ENCODE measurements at regions not wholly inside any gene's neighbourhood (a gene's known extent, or its start where the extent isn't known, plus 50 kb on each side); places are given as distances from the start of the nearest gene placed in this dataset.

- Histone ChIP-seq H3K9me3 (ENCODE audit: control insufficient read depth in 2 of 2, low read length in 2 of 2) (no peaks in the 10 kb centered on the region), H3K27ac (ENCODE audit: insufficient read depth, low read length, poor library complexity, severe bottlenecking) (no peak overlapping the region), H3K27me3 (ENCODE audit: control insufficient read depth, insufficient read depth, low read length) (no peaks in the 10 kb centered on the region), H3K4me3 (ENCODE audit: low read depth, low read length) (no peak overlapping the region), H3K4me1 (ENCODE audit: control insufficient read depth, insufficient read depth, low read length, poor library complexity, severe bottlenecking) (no peaks in the 10 kb centered on the region), H3K36me3 (ENCODE audit: control insufficient read depth, insufficient read depth, low read length) (no peaks in the 10 kb centered on the region)
- DNase-seq (no peak), ATAC-seq (ENCODE audit: low read depth in 2 of 2) (no peak)
- no peak overlapping the region for H3K27ac Mint-ChIP-seq
- no peaks in the 10 kb centered on the region for H3K4me1 Mint-ChIP-seq
- no peaks in the 10 kb centered on the region for H3K36me3 Mint-ChIP-seq
- H3K27me3 Mint-ChIP-seq, result no peaks in the 10 kb centered on the region
- H3K9me3 Mint-ChIP-seq, result peaks cover 0 to 2% (median 0%) of the 10 kb centered on the region in 7 donors
- H3K4me3 Mint-ChIP-seq, result no peak overlapping the region
Observed at GRCh38 chr2:238643400-238643907, 204.4 kb upstream of the TWIST2 start.

- no peaks in the 10 kb centered on the region for H3K9me3 ChIP-seq (ENCODE audit: control insufficient read depth in 2 of 2, low read length in 2 of 2)
- no peak for ATAC-seq (ENCODE audit: low read depth in 2 of 2)
- H3K27me3 ChIP-seq (ENCODE audit: control insufficient read depth, insufficient read depth, low read length), result no peaks in the 10 kb centered on the region
- Mint-ChIP-seq H3K27ac (no peak overlapping the region), H3K36me3 (no peaks in the 10 kb centered on the region), H3K4me1 (no peaks in the 10 kb centered on the region), H3K9me3 (peaks cover 0 to 2% (median 0%) of the 10 kb centered on the region in 7 donors), H3K4me3 (no peak overlapping the region), H3K27me3 (peaks cover 1% of the 10 kb centered on the region)
- no peak overlapping the region for H3K27ac ChIP-seq (ENCODE audit: insufficient read depth, low read length, poor library complexity, severe bottlenecking)
- H3K4me3 ChIP-seq (ENCODE audit: low read depth, low read length), result no peak overlapping the region
- H3K4me1 ChIP-seq (ENCODE audit: control insufficient read depth, insufficient read depth, low read length, poor library complexity, severe bottlenecking), result no peaks in the 10 kb centered on the region
- no peaks in the 10 kb centered on the region for H3K36me3 ChIP-seq (ENCODE audit: control insufficient read depth, insufficient read depth, low read length)
- no peak for DNase-seq
Observed at GRCh38 chr2:238644095-238645081, 203.5 kb upstream of the TWIST2 start.

GRCh38 chr2:238645095-238645494, 202.8 kb upstream of the TWIST2 start:
- Mint-ChIP-seq H3K27ac (no peak overlapping the region), H3K4me1 (no peaks in the 10 kb centered on the region), H3K4me3 (no peak overlapping the region), H3K36me3 (no peaks in the 10 kb centered on the region), H3K9me3 (peaks cover 0 to 2% (median 0%) of the 10 kb centered on the region in 7 donors), H3K27me3 (peaks cover 6% of the 10 kb centered on the region)
- ATAC-seq (ENCODE audit: low read depth in 2 of 2), result no peak
- DNase-seq, result no peak
- Histone ChIP-seq H3K4me3 (ENCODE audit: low read depth, low read length) (no peak overlapping the region), H3K27me3 (ENCODE audit: control insufficient read depth, insufficient read depth, low read length) (no peaks in the 10 kb centered on the region), H3K27ac (ENCODE audit: insufficient read depth, low read length, poor library complexity, severe bottlenecking) (no peak overlapping the region), H3K4me1 (ENCODE audit: control insufficient read depth, insufficient read depth, low read length, poor library complexity, severe bottlenecking) (no peaks in the 10 kb centered on the region), H3K9me3 (ENCODE audit: control insufficient read depth in 2 of 2, low read length in 2 of 2) (no peaks in the 10 kb centered on the region), H3K36me3 (ENCODE audit: control insufficient read depth, insufficient read depth, low read length) (no peaks in the 10 kb centered on the region)

- DNase-seq (no peak), ATAC-seq (ENCODE audit: low read depth in 2 of 2) (no peak)
- Mint-ChIP-seq H3K27me3 (peaks cover 6% of the 10 kb centered on the region), H3K4me3 (no peak overlapping the region), H3K9me3 (peaks cover 0 to 2% (median 0%) of the 10 kb centered on the region in 7 donors), H3K36me3 (no peaks in the 10 kb centered on the region), H3K4me1 (no peaks in the 10 kb centered on the region), H3K27ac (no peak overlapping the region)
- Histone ChIP-seq H3K27me3 (ENCODE audit: control insufficient read depth, insufficient read depth, low read length) (no peaks in the 10 kb centered on the region), H3K4me3 (ENCODE audit: low read depth, low read length) (no peak overlapping the region), H3K4me1 (ENCODE audit: control insufficient read depth, insufficient read depth, low read length, poor library complexity, severe bottlenecking) (no peaks in the 10 kb centered on the region), H3K36me3 (ENCODE audit: control insufficient read depth, insufficient read depth, low read length) (no peaks in the 10 kb centered on the region), H3K27ac (ENCODE audit: insufficient read depth, low read length, poor library complexity, severe bottlenecking) (no peak overlapping the region), H3K9me3 (ENCODE audit: control insufficient read depth in 2 of 2, low read length in 2 of 2) (no peaks in the 10 kb centered on the region)
Observed at GRCh38 chr2:238645716-238646115, 202.2 kb upstream of the TWIST2 start.

GRCh38 chr2:238646281-238646680, 201.6 kb upstream of the TWIST2 start:
- H3K4me3 Mint-ChIP-seq, result no peak overlapping the region
- Histone ChIP-seq H3K27me3 (ENCODE audit: control insufficient read depth, insufficient read depth, low read length) (no peaks in the 10 kb centered on the region), H3K27ac (ENCODE audit: insufficient read depth, low read length, poor library complexity, severe bottlenecking) (no peak overlapping the region), H3K4me3 (ENCODE audit: low read depth, low read length) (no peak overlapping the region), H3K36me3 (ENCODE audit: control insufficient read depth, insufficient read depth, low read length) (no peaks in the 10 kb centered on the region), H3K4me1 (ENCODE audit: control insufficient read depth, insufficient read depth, low read length, poor library complexity, severe bottlenecking) (no peaks in the 10 kb centered on the region), H3K9me3 (ENCODE audit: control insufficient read depth in 2 of 2, low read length in 2 of 2) (no peaks in the 10 kb centered on the region)
- H3K36me3 Mint-ChIP-seq, result no peaks in the 10 kb centered on the region
- peaks cover 6% of the 10 kb centered on the region for H3K27me3 Mint-ChIP-seq
- peaks cover 0 to 2% (median 0%) of the 10 kb centered on the region in 7 donors for H3K9me3 Mint-ChIP-seq
- DNase-seq (no peak), ATAC-seq (ENCODE audit: low read depth in 2 of 2) (no peak)
- H3K27ac Mint-ChIP-seq, result no peak overlapping the region
- no peaks in the 10 kb centered on the region for H3K4me1 Mint-ChIP-seq

- H3K27me3 Mint-ChIP-seq, result peaks cover 6% of the 10 kb centered on the region
- no peak overlapping the region for H3K27ac Mint-ChIP-seq
- no peak overlapping the region for H3K4me3 Mint-ChIP-seq
Observed at GRCh38 chr2:238646803-238647202, 201.1 kb upstream of the TWIST2 start.

DNA sequence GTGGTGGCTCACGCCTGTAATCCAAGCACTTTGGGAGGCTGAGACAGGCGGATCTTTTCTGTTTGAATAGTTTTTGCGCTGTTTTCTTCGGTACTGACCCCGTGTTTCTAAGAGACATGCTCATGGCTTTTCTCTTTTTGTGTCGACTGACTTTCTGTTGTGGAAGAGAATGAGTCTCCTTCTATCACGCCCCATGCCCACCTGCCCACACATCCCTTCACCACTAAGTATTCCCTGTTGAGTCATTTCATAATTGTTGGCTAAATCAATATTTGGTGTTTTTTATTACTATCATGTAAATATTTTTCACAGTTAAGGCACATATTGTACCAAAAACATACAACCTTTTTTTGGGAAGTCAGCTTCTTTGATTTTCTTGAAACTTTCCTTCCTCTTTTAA, 198.8 kb upstream of the TWIST2 start:
- Histone ChIP-seq H3K4me3 (ENCODE audit: low read depth, low read length) (no peak overlapping the region), H3K27ac (ENCODE audit: insufficient read depth, low read length, poor library complexity, severe bottlenecking) (no peak overlapping the region), H3K36me3 (ENCODE audit: control insufficient read depth, insufficient read depth, low read length) (no peaks in the 10 kb centered on the region), H3K27me3 (ENCODE audit: control insufficient read depth, insufficient read depth, low read length) (no peaks in the 10 kb centered on the region), H3K4me1 (ENCODE audit: control insufficient read depth, insufficient read depth, low read length, poor library complexity, severe bottlenecking) (no peaks in the 10 kb centered on the region), H3K9me3 (ENCODE audit: control insufficient read depth in 2 of 2, low read length in 2 of 2) (no peaks in the 10 kb centered on the region)
- H3K36me3 Mint-ChIP-seq, result no peaks in the 10 kb centered on the region
- H3K4me3 Mint-ChIP-seq, result no peak overlapping the region
- H3K9me3 Mint-ChIP-seq, result peaks cover 0 to 4% (median 0%) of the 10 kb centered on the region in 7 donors
- ATAC-seq (ENCODE audit: low read depth in 2 of 2) (no peak), DNase-seq (no peak)
- peaks cover 6% of the 10 kb centered on the region for H3K27me3 Mint-ChIP-seq
- no peak overlapping the region for H3K27ac Mint-ChIP-seq
- H3K4me1 Mint-ChIP-seq, result no peaks in the 10 kb centered on the region

More at GRCh38 chr2:238646803-238647202, 201.1 kb upstream of the TWIST2 start:
- Histone ChIP-seq H3K27ac (ENCODE audit: insufficient read depth, low read length, poor library complexity, severe bottlenecking) (no peak overlapping the region), H3K36me3 (ENCODE audit: control insufficient read depth, insufficient read depth, low read length) (no peaks in the 10 kb centered on the region), H3K9me3 (ENCODE audit: control insufficient read depth in 2 of 2, low read length in 2 of 2) (no peaks in the 10 kb centered on the region), H3K4me1 (ENCODE audit: control insufficient read depth, insufficient read depth, low read length, poor library complexity, severe bottlenecking) (no peaks in the 10 kb centered on the region), H3K27me3 (ENCODE audit: control insufficient read depth, insufficient read depth, low read length) (no peaks in the 10 kb centered on the region), H3K4me3 (ENCODE audit: low read depth, low read length) (no peak overlapping the region)
- Mint-ChIP-seq H3K9me3 (peaks cover 0 to 2% (median 0%) of the 10 kb centered on the region in 7 donors), H3K36me3 (no peaks in the 10 kb centered on the region), H3K4me1 (no peaks in the 10 kb centered on the region)
- DNase-seq (no peak), ATAC-seq (ENCODE audit: low read depth in 2 of 2) (no peak)
